NT2/D1 (cell line): ENCODE measurements at regions not wholly inside any gene's neighbourhood (a gene's known extent, or its start where the extent isn't known, plus 50 kb on each side); places are given as distances from the start of the nearest gene placed in this dataset.

Source experiments
- SUZ12 ChIP-seq: IDR thresholded peaks from 2 replicates; pipeline ENCODE4 v1.6.1; 2011; ENCODE audit not compliant: insufficient read length, insufficient read depth; ENCODE audit errors: extremely low read depth
- YY1 ChIP-seq: IDR thresholded peaks from 2 replicates; pipeline ENCODE4 v1.6.1; 2011; ENCODE audit not compliant: insufficient read length, insufficient read depth
- ZNF274 ChIP-seq: IDR thresholded peaks from 2 replicates; pipeline ENCODE4 v1.6.1; 2011; ENCODE audit warnings: mild to moderate bottlenecking, low read depth, low read length

DNA sequence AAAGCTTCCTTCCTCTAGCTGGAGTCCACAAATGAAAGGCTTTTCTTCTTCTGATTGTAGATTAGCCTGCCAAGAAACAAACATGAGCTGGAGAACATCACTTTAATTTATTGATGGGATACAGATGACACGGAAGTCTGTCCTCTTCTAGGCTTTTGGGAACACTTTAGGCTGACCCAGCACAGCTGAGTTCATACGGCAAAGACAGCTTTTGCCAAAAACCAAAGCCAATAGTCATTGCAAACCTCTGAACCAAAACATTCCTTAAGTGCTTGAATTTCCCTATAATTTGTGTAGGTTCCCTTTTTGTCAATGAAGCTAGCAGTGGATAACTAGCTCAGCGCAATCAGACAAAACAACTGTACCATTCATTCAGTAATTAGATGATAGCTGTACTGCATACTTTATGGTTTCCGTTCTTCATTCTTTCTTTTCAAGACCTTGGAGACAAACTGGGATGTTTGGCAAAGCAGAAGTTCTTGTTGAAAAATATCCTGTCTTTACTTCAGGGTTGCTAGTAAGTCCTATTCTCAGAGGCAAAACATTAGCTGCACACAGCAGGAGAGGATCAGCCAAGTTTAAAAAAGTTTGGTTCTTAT is 95.7 kb upstream of the SPRY2 start:
- no peak for TF ChIP-seq ZNF274
- no peak for TF ChIP-seq YY1
- no peak for TF ChIP-seq SUZ12
